ENCODE measurements at regions not wholly inside any gene's neighbourhood (a gene's known extent, or its start where the extent isn't known, plus 50 kb on each side); places are given as distances from the start of the nearest gene placed in this dataset.

DNA sequence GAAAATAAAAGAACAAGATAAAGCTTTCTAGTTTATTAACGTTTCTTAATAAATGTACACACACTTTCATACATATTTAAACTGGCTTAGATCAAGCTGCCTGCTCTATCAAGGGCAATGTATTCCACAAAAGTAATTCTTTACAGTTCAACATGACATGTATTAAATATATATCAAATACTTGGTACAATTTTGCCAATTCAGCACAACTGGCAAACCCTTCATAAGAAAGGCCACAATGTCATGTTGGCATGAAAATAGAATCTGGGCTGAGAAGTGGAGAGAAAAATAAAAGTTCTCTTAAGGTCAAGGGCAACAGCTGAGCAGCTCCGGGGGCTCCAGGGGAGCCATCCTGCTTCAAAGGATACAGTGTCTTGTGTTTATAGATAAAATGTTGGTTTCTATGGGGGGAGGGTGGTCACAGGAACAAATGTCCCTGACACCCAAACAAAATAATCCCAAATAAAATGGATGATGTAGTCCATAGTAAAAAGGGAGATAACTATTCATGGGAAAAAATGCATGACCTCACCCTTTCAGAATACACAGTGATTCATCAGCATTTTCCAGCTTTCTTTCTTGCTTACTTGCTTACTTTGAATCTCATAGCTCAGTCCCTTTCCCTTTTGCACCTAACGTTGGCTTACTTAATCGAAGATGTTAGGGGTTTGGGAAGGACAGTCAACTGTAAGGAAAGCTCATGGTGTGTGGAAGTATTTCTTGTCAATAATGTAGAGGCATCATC lies 494.9 kb downstream of the NYAP2 start:
- H3K4me3 Mint-ChIP-seq = no peak overlapping the region
- no peak for DNase-seq
- no peaks in the 10 kb centered on the region for H3K36me3 Mint-ChIP-seq (ENCODE audit: low read depth)
- H3K9me3 Mint-ChIP-seq = no peaks in the 10 kb centered on the region
- H3K27ac Mint-ChIP-seq = no peak overlapping the region
- H3K27me3 Mint-ChIP-seq = peaks cover 26% of the 10 kb centered on the region
- H3K4me1 Mint-ChIP-seq (ENCODE audit: low read depth) = peaks cover 1% of the 10 kb centered on the region

DNA sequence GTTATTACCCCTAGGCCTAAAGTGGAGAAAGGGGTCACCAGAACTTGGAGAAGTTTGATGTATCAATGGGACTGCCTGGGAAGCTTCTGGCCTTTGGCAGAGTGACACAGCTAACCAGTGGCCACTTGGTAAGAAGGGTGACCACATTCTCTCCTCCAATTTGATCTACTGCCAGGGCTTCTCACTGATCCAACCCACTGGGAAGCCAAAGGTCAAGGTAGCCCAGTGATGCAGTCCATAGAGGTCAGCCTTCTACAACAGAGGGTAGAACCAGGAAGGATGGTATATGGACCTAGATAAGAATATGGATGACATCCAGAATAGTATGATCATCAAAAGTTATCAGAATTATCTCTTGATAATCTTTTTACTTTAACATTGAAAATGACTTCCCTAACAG lies 493.6 kb downstream of the NYAP2 start:
- Mint-ChIP-seq H3K27ac (no peak overlapping the region), H3K9me3 (no peaks in the 10 kb centered on the region), H3K36me3 (ENCODE audit: low read depth) (no peaks in the 10 kb centered on the region), H3K4me3 (no peak overlapping the region), H3K27me3 (peaks cover 24% of the 10 kb centered on the region), H3K4me1 (ENCODE audit: low read depth) (peaks cover 2% of the 10 kb centered on the region)
- no peak for DNase-seq

DNA sequence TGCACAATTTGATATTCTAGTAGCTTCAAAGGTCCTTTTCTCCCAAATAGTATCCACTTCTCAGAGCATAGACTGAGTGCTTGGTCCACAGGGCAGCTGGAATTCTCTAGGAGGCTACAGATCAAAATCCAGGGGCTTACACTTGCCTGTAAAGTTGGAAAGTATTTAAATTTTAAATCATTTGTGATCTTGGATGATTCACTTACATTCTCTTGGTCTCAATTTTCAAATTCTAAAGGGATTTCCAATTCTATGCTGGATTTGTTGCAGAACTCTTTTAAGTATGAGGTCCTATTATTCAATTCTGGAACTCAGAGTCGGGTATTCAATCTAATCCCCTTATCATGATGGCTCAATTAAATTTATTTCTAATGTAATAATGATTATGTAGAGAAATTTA lies 492.3 kb downstream of the NYAP2 start:
- Mint-ChIP-seq H3K9me3 (no peaks in the 10 kb centered on the region), H3K27me3 (peaks cover 14% of the 10 kb centered on the region), H3K4me3 (no peak overlapping the region), H3K27ac (no peak overlapping the region), H3K36me3 (ENCODE audit: low read depth) (no peaks in the 10 kb centered on the region), H3K4me1 (ENCODE audit: low read depth) (peaks cover 2% of the 10 kb centered on the region)
- DNase-seq = no peak

- Mint-ChIP-seq H3K27ac (no peak overlapping the region), H3K36me3 (ENCODE audit: low read depth) (no peaks in the 10 kb centered on the region), H3K4me1 (ENCODE audit: low read depth) (peaks cover 2% of the 10 kb centered on the region), H3K27me3 (peaks cover 11% of the 10 kb centered on the region), H3K9me3 (no peaks in the 10 kb centered on the region), H3K4me3 (no peak overlapping the region)
- DNase-seq = no peak
Measured at GRCh38 chr2:225891013-225891412, 491.5 kb downstream of the NYAP2 start.

GRCh38 chr2:225889452-225889851 lies 489.9 kb downstream of the NYAP2 start:
- H3K36me3 Mint-ChIP-seq (ENCODE audit: low read depth) = no peaks in the 10 kb centered on the region
- H3K27me3 Mint-ChIP-seq = peaks cover 10% of the 10 kb centered on the region

GRCh38 chr2:225867071-225867470 lies 467.6 kb downstream of the NYAP2 start:
- Mint-ChIP-seq H3K27me3 (peaks cover under 1% of the 10 kb centered on the region), H3K27ac (no peak overlapping the region), H3K9me3 (no peaks in the 10 kb centered on the region), H3K36me3 (ENCODE audit: low read depth) (no peaks in the 10 kb centered on the region), H3K4me3 (no peak overlapping the region), H3K4me1 (ENCODE audit: low read depth) (no peaks in the 10 kb centered on the region)
- no peak for DNase-seq

More at GRCh38 chr2:225889452-225889851, 489.9 kb downstream of the NYAP2 start:
- Mint-ChIP-seq H3K9me3 (no peaks in the 10 kb centered on the region), H3K4me3 (no peak overlapping the region), H3K27ac (no peak overlapping the region), H3K4me1 (ENCODE audit: low read depth) (peaks cover 2% of the 10 kb centered on the region)
- DNase-seq = no peak

GRCh38 chr2:225865468-225865867 lies 466.0 kb downstream of the NYAP2 start:
- Mint-ChIP-seq H3K36me3 (ENCODE audit: low read depth) (no peaks in the 10 kb centered on the region), H3K9me3 (no peaks in the 10 kb centered on the region), H3K4me3 (no peak overlapping the region), H3K27me3 (no peaks in the 10 kb centered on the region), H3K4me1 (ENCODE audit: low read depth) (no peaks in the 10 kb centered on the region), H3K27ac (no peak overlapping the region)
- no peak for DNase-seq

- Mint-ChIP-seq H3K27ac (no peak overlapping the region), H3K4me1 (ENCODE audit: low read depth) (no peaks in the 10 kb centered on the region), H3K4me3 (no peak overlapping the region), H3K27me3 (no peaks in the 10 kb centered on the region), H3K9me3 (no peaks in the 10 kb centered on the region), H3K36me3 (ENCODE audit: low read depth) (no peaks in the 10 kb centered on the region)
- DNase-seq = no peak
Measured at GRCh38 chr2:225864394-225864793, 464.9 kb downstream of the NYAP2 start.

GRCh38 chr2:225842939-225843338 lies 443.4 kb downstream of the NYAP2 start:
- Mint-ChIP-seq H3K4me1 (ENCODE audit: low read depth) (no peaks in the 10 kb centered on the region), H3K27ac (no peak overlapping the region), H3K27me3 (peaks cover 4% of the 10 kb centered on the region), H3K4me3 (no peak overlapping the region), H3K9me3 (no peaks in the 10 kb centered on the region), H3K36me3 (ENCODE audit: low read depth) (no peaks in the 10 kb centered on the region)
- no peak for DNase-seq

GRCh38 chr2:225841314-225841713 lies 441.8 kb downstream of the NYAP2 start:
- H3K9me3 Mint-ChIP-seq = no peaks in the 10 kb centered on the region
- H3K4me1 Mint-ChIP-seq (ENCODE audit: low read depth) = no peaks in the 10 kb centered on the region
- no peaks in the 10 kb centered on the region for H3K36me3 Mint-ChIP-seq (ENCODE audit: low read depth)
- no peak for DNase-seq
- H3K27me3 Mint-ChIP-seq = peaks cover 6% of the 10 kb centered on the region
- H3K4me3 Mint-ChIP-seq = no peak overlapping the region
- no peak overlapping the region for H3K27ac Mint-ChIP-seq

DNA sequence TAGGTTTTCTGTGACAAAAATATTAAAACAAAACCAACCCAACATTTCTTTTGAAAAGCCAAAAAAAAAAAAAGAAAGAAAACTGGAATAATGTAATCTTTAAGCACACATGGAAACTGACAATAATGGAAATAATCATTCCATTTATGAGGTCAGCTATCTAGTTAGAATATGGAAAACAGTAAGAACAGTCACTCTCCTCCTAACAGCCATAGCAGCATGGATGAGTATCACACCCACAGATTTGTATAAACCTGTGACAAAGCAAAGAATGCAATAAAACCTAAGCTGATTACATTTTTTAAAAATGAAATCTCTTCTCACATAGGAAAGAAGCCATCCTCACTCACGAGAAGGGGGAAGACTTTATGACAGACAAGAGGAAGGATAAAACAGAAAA lies 437.8 kb downstream of the NYAP2 start:
- Mint-ChIP-seq H3K36me3 (ENCODE audit: low read depth) (no peaks in the 10 kb centered on the region), H3K27me3 (peaks cover 6% of the 10 kb centered on the region), H3K27ac (no peak overlapping the region), H3K4me1 (ENCODE audit: low read depth) (no peaks in the 10 kb centered on the region), H3K4me3 (no peak overlapping the region), H3K9me3 (no peaks in the 10 kb centered on the region)
- no peak for DNase-seq

DNA sequence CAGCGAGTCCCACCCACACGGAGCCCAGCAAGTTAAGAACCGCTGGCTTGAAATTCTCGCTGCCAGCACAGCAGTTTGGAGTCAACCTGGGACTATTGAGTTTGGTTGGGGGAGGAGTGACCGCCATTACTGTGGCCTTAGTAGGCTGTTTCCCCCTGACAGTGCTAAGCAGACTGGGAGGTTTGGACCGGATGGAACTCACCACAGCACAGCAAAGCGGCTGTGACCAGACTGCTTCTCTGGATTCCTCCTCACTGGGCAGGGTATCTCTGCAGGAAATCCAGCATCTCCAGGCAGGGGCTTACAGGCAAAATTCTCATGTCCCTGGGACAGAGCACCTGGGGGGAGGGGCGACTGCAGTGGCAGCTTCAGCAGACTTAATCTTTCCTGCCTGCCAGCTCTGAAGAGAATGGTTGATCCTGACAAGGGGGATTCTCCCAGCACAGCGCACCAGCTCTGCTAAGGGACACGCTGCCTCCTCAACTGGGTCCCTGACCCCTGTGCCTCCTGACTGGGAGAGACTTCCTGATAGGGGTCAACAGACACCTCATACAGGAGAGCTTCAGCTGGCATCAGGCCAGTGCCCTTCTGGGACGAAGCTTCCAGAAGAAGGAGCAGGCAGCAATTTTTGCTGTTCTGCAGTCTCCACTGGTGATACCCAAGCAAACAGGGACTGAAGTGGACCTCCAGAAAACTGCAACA lies 425.4 kb downstream of the NYAP2 start:
- Mint-ChIP-seq H3K9me3 (peaks cover 2% of the 10 kb centered on the region), H3K27ac (no peak overlapping the region), H3K36me3 (ENCODE audit: low read depth) (no peaks in the 10 kb centered on the region), H3K27me3 (peaks cover 5% of the 10 kb centered on the region), H3K4me3 (no peak overlapping the region), H3K4me1 (ENCODE audit: low read depth) (no peaks in the 10 kb centered on the region)
- no peak for DNase-seq

DNA sequence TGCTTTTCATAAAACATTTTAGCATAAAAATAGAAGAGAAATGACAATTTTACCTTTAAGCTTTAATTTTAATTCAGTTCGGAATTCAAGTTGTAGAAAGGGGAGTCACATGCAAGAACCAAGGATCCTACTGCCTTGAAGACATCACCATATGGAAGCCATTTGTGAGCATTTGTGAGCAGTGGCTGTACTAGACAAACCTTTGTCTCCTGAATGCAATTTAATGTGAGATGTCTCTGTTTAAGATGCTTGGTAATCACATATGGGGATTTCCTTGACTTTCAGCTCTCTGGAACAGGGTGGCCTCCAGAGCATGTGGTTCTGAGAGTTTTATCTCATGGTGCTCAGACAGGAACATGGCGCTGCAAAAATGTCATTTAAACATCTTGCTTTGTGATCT lies 421.8 kb downstream of the NYAP2 start:
- DNase-seq = no peak
- Mint-ChIP-seq H3K27me3 (peaks cover 5% of the 10 kb centered on the region), H3K9me3 (no peaks in the 10 kb centered on the region), H3K36me3 (ENCODE audit: low read depth) (no peaks in the 10 kb centered on the region), H3K4me3 (no peak overlapping the region), H3K27ac (no peak overlapping the region), H3K4me1 (ENCODE audit: low read depth) (no peaks in the 10 kb centered on the region)

DNA sequence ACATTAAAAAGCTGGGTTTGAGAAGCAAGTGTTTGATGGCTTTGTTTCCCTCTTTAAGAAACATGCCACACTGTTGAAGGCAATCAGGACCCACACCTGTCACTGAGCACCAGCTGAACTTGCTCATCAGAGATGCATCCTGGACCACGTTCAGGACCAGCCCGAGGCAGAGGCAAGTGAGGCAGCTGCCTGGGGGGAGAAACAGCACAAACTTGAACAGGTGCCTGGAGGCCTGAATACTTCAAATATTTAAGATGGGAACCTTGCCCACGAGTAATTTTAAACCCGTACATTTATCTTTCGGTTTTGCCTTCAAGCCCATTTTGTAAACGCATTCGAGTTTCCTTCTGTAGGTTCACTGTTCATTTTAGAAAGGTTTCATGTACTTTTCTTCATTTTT lies 421.3 kb downstream of the NYAP2 start:
- no peak for DNase-seq
- no peak overlapping the region for H3K27ac Mint-ChIP-seq
- H3K4me3 Mint-ChIP-seq = no peak overlapping the region
- H3K4me1 Mint-ChIP-seq (ENCODE audit: low read depth) = no peaks in the 10 kb centered on the region
- H3K9me3 Mint-ChIP-seq = no peaks in the 10 kb centered on the region
- peaks cover 5% of the 10 kb centered on the region for H3K27me3 Mint-ChIP-seq
- no peaks in the 10 kb centered on the region for H3K36me3 Mint-ChIP-seq (ENCODE audit: low read depth)

DNA sequence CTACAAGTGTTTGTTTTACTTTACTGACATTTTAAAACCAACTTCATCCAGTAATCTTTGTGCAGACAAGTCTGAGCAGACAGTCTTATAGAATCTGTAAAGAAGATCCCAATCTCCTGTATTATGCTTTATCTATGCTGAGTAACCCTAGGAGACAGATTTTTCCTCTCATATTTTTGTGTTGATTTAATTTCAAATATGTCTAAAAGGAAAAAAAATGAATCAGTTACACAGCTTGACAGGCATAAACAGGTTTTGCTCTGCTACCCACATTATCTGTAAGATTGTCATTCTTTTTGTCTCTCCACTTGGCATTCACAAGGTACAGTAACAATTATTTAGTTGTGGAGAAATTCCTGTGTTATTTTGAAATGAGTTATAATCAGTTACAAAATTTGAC lies 415.0 kb downstream of the NYAP2 start:
- H3K4me1 Mint-ChIP-seq (ENCODE audit: low read depth) = no peaks in the 10 kb centered on the region
- no peak for DNase-seq
- H3K36me3 Mint-ChIP-seq (ENCODE audit: low read depth) = no peaks in the 10 kb centered on the region
- H3K9me3 Mint-ChIP-seq = no peaks in the 10 kb centered on the region
- no peak overlapping the region for H3K27ac Mint-ChIP-seq
- H3K4me3 Mint-ChIP-seq = no peak overlapping the region
- peaks cover 6% of the 10 kb centered on the region for H3K27me3 Mint-ChIP-seq

All from activated T-cell treated with anti-CD3 and anti-CD28 coated beads, Interleukin-2, amount 50 U/mL, for 24 hours (primary cell).